ENCODE measurements at regions not wholly inside any gene's neighbourhood (a gene's known extent, or its start where the extent isn't known, plus 50 kb on each side); places are given as distances from the start of the nearest gene placed in this dataset.

- no peak for TF ChIP-seq CREB5 (CRISPR knock-in tag; IDR thresholded peaks at IDR 0.05; ENCODE audit: low read depth)
- no peak for TF ChIP-seq ARNTL (CRISPR knock-in tag; IDR thresholded peaks at IDR 0.05; ENCODE audit: borderline replicate concordance, low read depth)
- no peak for TF ChIP-seq RARB (CRISPR knock-in tag; IDR thresholded peaks at IDR 0.05)
- TF ChIP-seq ISL1 (CRISPR knock-in tag; IDR thresholded peaks at IDR 0.05): no peak
- no peak for TF ChIP-seq CSDC2 (CRISPR knock-in tag; IDR thresholded peaks at IDR 0.05)
- no peak for TF ChIP-seq ZNF565 (CRISPR knock-in tag; conservative IDR thresholded peaks at IDR 0.05; ENCODE audit: low read depth)
- TF ChIP-seq PPARA (CRISPR knock-in tag; IDR thresholded peaks at IDR 0.05; ENCODE audit: borderline replicate concordance): no peak
- TF ChIP-seq CSRNP3 (CRISPR knock-in tag; IDR thresholded peaks at IDR 0.05): no peak
Measured at GRCh38 chr3:163721596-163721995, 1356.7 kb downstream of the SI start.
